ENCODE measurements at regions not wholly inside any gene's neighbourhood (a gene's known extent, or its start where the extent isn't known, plus 50 kb on each side); places are given as distances from the start of the nearest gene placed in this dataset.
"Not testable (repeated sequence)": the region's sequence is repeated elsewhere in the genome, so short reads cannot be mapped to it uniquely, and the experiment has no call there.

- no peak overlapping the region for H3K27ac ChIP-seq
- TF ChIP-seq ZFX (IDR thresholded peaks at IDR 0.05; ENCODE audit: borderline replicate concordance) = no peak
- TF ChIP-seq CTCF (IDR thresholded peaks at IDR 0.05) = no peak
Observed at GRCh38 chr15:62904041-62904910, 138.3 kb upstream of the TPM1 start.

- TF ChIP-seq ZFX (IDR thresholded peaks at IDR 0.05; ENCODE audit: borderline replicate concordance) = no peak
- TF ChIP-seq CTCF (IDR thresholded peaks at IDR 0.05) = no peak
- H3K27ac ChIP-seq = no peak overlapping the region
Observed at GRCh38 chr15:62906627-62907026, 135.9 kb upstream of the TPM1 start.

- H3K27ac ChIP-seq = no peak overlapping the region
- no peak for TF ChIP-seq CTCF (IDR thresholded peaks at IDR 0.05)
- no peak for TF ChIP-seq ZFX (IDR thresholded peaks at IDR 0.05; ENCODE audit: borderline replicate concordance)
Observed at GRCh38 chr15:62907275-62907674, 135.3 kb upstream of the TPM1 start.

GRCh38 chr15:62908341-62908740, 134.2 kb upstream of the TPM1 start:
- H3K27ac ChIP-seq = not testable (repeated sequence)

GRCh38 chr15:62909257-62909656, 133.3 kb upstream of the TPM1 start:
- no peak overlapping the region for H3K27ac ChIP-seq

GRCh38 chr15:62912282-62912681, 130.3 kb upstream of the TPM1 start:
- no peak for TF ChIP-seq CTCF (IDR thresholded peaks at IDR 0.05)
- no peak for TF ChIP-seq ZFX (IDR thresholded peaks at IDR 0.05; ENCODE audit: borderline replicate concordance)
- no peak overlapping the region for H3K27ac ChIP-seq

More at GRCh38 chr15:62909257-62909656, 133.3 kb upstream of the TPM1 start:
- no peak for TF ChIP-seq CTCF (IDR thresholded peaks at IDR 0.05)
- no peak for TF ChIP-seq ZFX (IDR thresholded peaks at IDR 0.05; ENCODE audit: borderline replicate concordance)

GRCh38 chr15:62912808-62913207, 129.7 kb upstream of the TPM1 start:
- no peak for TF ChIP-seq CTCF (IDR thresholded peaks at IDR 0.05)
- no peak for TF ChIP-seq ZFX (IDR thresholded peaks at IDR 0.05; ENCODE audit: borderline replicate concordance)
- H3K27ac ChIP-seq = no peak overlapping the region

Measured in 22Rv1 (cell line).